ENCODE measurements at regions not wholly inside any gene's neighbourhood (a gene's known extent, or its start where the extent isn't known, plus 50 kb on each side); places are given as distances from the start of the nearest gene placed in this dataset.

- TF ChIP-seq USF2 (IDR thresholded peaks at IDR 0.05; ENCODE audit: borderline replicate concordance, low read depth, low read length), result no peak
Measured at GRCh38 chr11:127071606-127072005, 71.0 kb upstream of the KIRREL3 start (continued).

- no peak overlapping the region for H3K4me2 ChIP-seq (ENCODE audit: control insufficient read depth, insufficient read depth)
- ChIA-PET CTCF (no interaction called here), RAD21 (ENCODE audit: unreplicated experiment) (no interaction called here), SMC1A (ENCODE audit: uncharacterized antibody, unreplicated experiment) (no interaction called here), POLR2A (no interaction called here)
- no TSS peak for BruUV-seq (replicated peaks)
- intact Hi-C loops (cut with micrococcal nuclease; ENCODE audit: unreplicated experiment) (no loop called here), in situ Hi-C loops (cut with MboI) (loop anchor here (10.0 kb wide), 1 partner anchor 356 kb away; no protein-coding TSS in a partner anchor)
- H3K4me3 ChIP-seq, result no peak overlapping the region
- peaks cover 12% of the 10 kb centered on the region for H3K4me1 ChIP-seq (ENCODE audit: control insufficient read depth, insufficient read depth, low read length)
- FAIRE-seq (no peak), DNase-seq (ENCODE audit: low read depth, low spot score) (no peak), ATAC-seq (no peak)
- no peak overlapping the region for H2AFZ ChIP-seq (ENCODE audit: control insufficient read depth, low read depth, low read length)
- H3K79me2 ChIP-seq (ENCODE audit: control insufficient read depth, insufficient read depth, low read length), result no peaks in the 10 kb centered on the region
- no peaks in the 10 kb centered on the region for H4K20me1 ChIP-seq (ENCODE audit: control insufficient read depth, insufficient read depth)
- no peak overlapping the region for H3K27ac ChIP-seq (ENCODE audit: control insufficient read depth, insufficient read depth)
- H3K27me3 ChIP-seq (replicated peaks in 1 of 2; ENCODE audit: control insufficient read depth in 2 of 2, insufficient read depth in 2 of 2, low read length in 1 of 2), result no peaks in the 10 kb centered on the region; a peak in 1 of 4 replicates
- no peaks in the 10 kb centered on the region for H3K9me3 ChIP-seq (replicated peaks; ENCODE audit: control insufficient read depth, insufficient read depth, low read length)
- no peaks in the 10 kb centered on the region for H3K36me3 ChIP-seq (ENCODE audit: control insufficient read depth in 2 of 2, insufficient read depth in 2 of 2, low read length in 1 of 2)
- WGBS (ENCODE audit: insufficient coverage, insufficient replicate concordance, low lambda C conversion rate, missing lambda C conversion rate), result 60% methylated on average over 4 of the region's 4 CpGs
- no peak overlapping the region for H3K9ac ChIP-seq (ENCODE audit: control insufficient read depth, insufficient read depth, low read length)
- TF ChIP-seq POLR2A (IDR thresholded peaks at IDR 0.05; ENCODE audit: low read depth, low read length) (no peak), NFIC (IDR thresholded peaks at IDR 0.05; ENCODE audit: low read depth, low read length) (no peak), TCF12 (IDR thresholded peaks at IDR 0.05; ENCODE audit: low read depth, low read length) (no peak), CHD1 (IDR thresholded peaks at IDR 0.05; ENCODE audit: low read depth, low read length) (no peak), ZBTB40 (IDR thresholded peaks at IDR 0.05; ENCODE audit: borderline replicate concordance) (no peak), MAX (IDR thresholded peaks at IDR 0.05; ENCODE audit: low read depth, low read length) (no peak), EED (IDR thresholded peaks at IDR 0.05; ENCODE audit: low read depth) (no peak), MTA2 (IDR thresholded peaks at IDR 0.05; ENCODE audit: low read depth) (no peak), CREM (IDR thresholded peaks at IDR 0.05; ENCODE audit: low read depth) (no peak), LARP7 (IDR thresholded peaks at IDR 0.05) (no peak), RAD21 (IDR thresholded peaks at IDR 0.05; ENCODE audit: insufficient read depth, low read depth, low read length) (no peak)
Measured at GRCh38 chr11:127070808-127071207, 70.2 kb upstream of the KIRREL3 start.

All from GM12878 (cell line).